H9 (cell line): ENCODE measurements at regions not wholly inside any gene's neighbourhood (a gene's known extent, or its start where the extent isn't known, plus 50 kb on each side); places are given as distances from the start of the nearest gene placed in this dataset.
A peak's percentile ranks its signal among the peaks of the same experiment; 100 is the strongest.

Experiments
- DNase-seq: peaks from one replicate; pipeline ENCODE4 v3.0.0-alpha.2; 2017
- H2AFZ ChIP-seq: one replicate; pipeline ENCODE4 v1.6.1; 2013; ENCODE audit warnings: mild to moderate bottlenecking, low read length, control low read depth, moderate library complexity
- H2AK5ac ChIP-seq: 2 replicates; pipeline ENCODE4 v1.6.1; 2013; ENCODE audit warnings: low read length, control low read depth, mixed read lengths; ENCODE audit not compliant: insufficient read length
- H2BK120ac ChIP-seq: one replicate; pipeline ENCODE4 v1.6.1; 2013; ENCODE audit warnings: low read depth, mild to moderate bottlenecking, low read length, control low read depth, inconsistent platforms; ENCODE audit not compliant: poor library complexity, severe bottlenecking
- H2BK12ac ChIP-seq: 2 replicates; pipeline ENCODE4 v1.6.1; 2013; ENCODE audit warnings: low read length, control low read depth, mixed read lengths, low read depth; ENCODE audit not compliant: insufficient read length
- H2BK15ac ChIP-seq: 2 replicates; pipeline ENCODE4 v1.6.1; 2013; ENCODE audit warnings: low read depth, low read length, control low read depth
- H2BK20ac ChIP-seq: one replicate; pipeline ENCODE4 v1.6.1; 2013; ENCODE audit warnings: low read depth, mild to moderate bottlenecking, low read length, control low read depth, inconsistent platforms; ENCODE audit not compliant: poor library complexity, severe bottlenecking
- H2BK5ac ChIP-seq: 2 replicates; pipeline ENCODE4 v1.6.1; 2013; ENCODE audit warnings: low read length, control low read depth, mixed read lengths; ENCODE audit not compliant: insufficient read length
- H3K14ac ChIP-seq: 2 replicates; pipeline ENCODE4 v1.6.1; 2013; ENCODE audit warnings: low read length, control low read depth; ENCODE audit not compliant: insufficient read depth
- H3K18ac ChIP-seq: 2 replicates; pipeline ENCODE4 v1.6.1; 2013; ENCODE audit warnings: low read depth, mild to moderate bottlenecking, mixed read lengths, low read length, control low read depth; ENCODE audit not compliant: insufficient read length
- H3K23ac ChIP-seq: 2 replicates; pipeline ENCODE4 v1.6.1; 2013; ENCODE audit warnings: low read length, control low read depth, mixed read lengths, low read depth; ENCODE audit not compliant: insufficient read length
- H3K23me2 ChIP-seq: 2 replicates; pipeline ENCODE4 v1.6.1; 2013; ENCODE audit warnings: low read depth, mild to moderate bottlenecking, mixed read lengths, low read length, control low read depth; ENCODE audit not compliant: insufficient read length, poor library complexity, severe bottlenecking
- H3K27ac ChIP-seq: 2 replicates; pipeline ENCODE4 v1.5.1; 2013; ENCODE audit warnings: low read length, control low read depth, mixed read lengths, low read depth; ENCODE audit not compliant: insufficient read length
- H3K27me3 ChIP-seq: 2 replicates; pipeline ENCODE4 v1.6.1; 2013; ENCODE audit warnings: low read length, control low read depth, inconsistent platforms; ENCODE audit not compliant: insufficient read depth
- H3K4ac ChIP-seq: 2 replicates; pipeline ENCODE4 v1.6.1; 2013; ENCODE audit warnings: low read depth, mild to moderate bottlenecking, control low read depth, inconsistent platforms, low read length, moderate library complexity
- H3K4me1 ChIP-seq: 2 replicates; pipeline ENCODE4 v1.6.1; 2013; ENCODE audit warnings: low read length, control low read depth, inconsistent platforms; ENCODE audit not compliant: insufficient read depth
- H3K4me2 ChIP-seq: 2 replicates; pipeline ENCODE4 v1.6.1; 2013; ENCODE audit warnings: low read length, control low read depth, mixed read lengths; ENCODE audit not compliant: insufficient read length, insufficient read depth
- H3K56ac ChIP-seq: 2 replicates; pipeline ENCODE4 v1.6.1; 2013; ENCODE audit warnings: low read depth, mild to moderate bottlenecking, mixed read lengths, low read length, control low read depth; ENCODE audit not compliant: insufficient read length
- H3K79me1 ChIP-seq: 2 replicates; pipeline ENCODE4 v1.6.1; 2013; ENCODE audit warnings: low read depth, mild to moderate bottlenecking, moderate library complexity, low read length, control low read depth, inconsistent platforms; ENCODE audit not compliant: insufficient read depth, poor library complexity, severe bottlenecking
- H3K79me2 ChIP-seq: 2 replicates; pipeline ENCODE4 v1.6.1; 2013; ENCODE audit warnings: low read length, control low read depth, inconsistent platforms; ENCODE audit not compliant: insufficient read depth
- H3K9ac ChIP-seq: 2 replicates; pipeline ENCODE4 v1.6.1; 2013; ENCODE audit warnings: low read length, control low read depth, mixed read lengths; ENCODE audit not compliant: insufficient read length; ENCODE audit errors: extremely low read depth
- H3K9me3 ChIP-seq: one replicate; pipeline ENCODE4 v1.6.1; 2013; ENCODE audit warnings: low read depth, low read length, inconsistent platforms; ENCODE audit not compliant: control insufficient read depth
- H3T11ph ChIP-seq: one replicate; pipeline ENCODE4 v1.6.1; 2013; ENCODE audit warnings: mild to moderate bottlenecking, low read length, control low read depth, inconsistent platforms
- H4K20me1 ChIP-seq: one replicate; pipeline ENCODE4 v1.6.1; 2013; ENCODE audit not compliant: control insufficient read depth, insufficient read length, insufficient read depth
- H4K5ac ChIP-seq: 2 replicates; pipeline ENCODE4 v1.6.1; 2013; ENCODE audit warnings: low read depth, mild to moderate bottlenecking, mixed read lengths, low read length, control low read depth; ENCODE audit not compliant: insufficient read length
- H4K8ac ChIP-seq: replicated peaks from 2 replicates; pipeline ENCODE4 v1.6.1; 2013; ENCODE audit warnings: low read length, control low read depth, mixed read lengths, low read depth; ENCODE audit not compliant: insufficient read length
- H4K91ac ChIP-seq: 2 replicates; pipeline ENCODE4 v1.6.1; 2013; ENCODE audit warnings: low read depth, mild to moderate bottlenecking, moderate library complexity, mixed read lengths, low read length, control low read depth; ENCODE audit not compliant: insufficient read length
- H3K27ac Mint-ChIP-seq, 3 experiments: 2 replicates in 2 of 3; 3 replicates in 1 of 3; pipeline ENCODE4 v1.8.0; 2020 to 2021; ENCODE audit warnings: mixed read lengths in 3 of 3, mild to moderate bottlenecking in 1 of 3, moderate library complexity in 1 of 3
- H3K27me3 Mint-ChIP-seq: 2 replicates; pipeline ENCODE4 v1.8.0; 2021; ENCODE audit warnings: low read depth, mild to moderate bottlenecking, moderate library complexity, mixed read lengths
- H3K36me3 Mint-ChIP-seq, 3 experiments: 2 replicates in 2 of 3; 3 replicates in 1 of 3; pipeline ENCODE4 v1.8.0; 2020 to 2021; ENCODE audit warnings: low read depth in 3 of 3, mixed read lengths in 3 of 3; ENCODE audit not compliant: insufficient read depth in 1 of 3
- H3K4me1 Mint-ChIP-seq, 2 experiments: 2 replicates each; pipeline ENCODE4 v1.8.0; 2020; ENCODE audit warnings: mixed read lengths in 2 of 2
- H3K4me3 Mint-ChIP-seq, 2 experiments: 2 replicates in 1 of 2; 3 replicates in 1 of 2; pipeline ENCODE4 v1.8.0; 2020 to 2021; ENCODE audit warnings: mild to moderate bottlenecking in 2 of 2, mixed read lengths in 2 of 2, moderate library complexity in 1 of 2
- H3K9me3 Mint-ChIP-seq, 2 experiments: 2 replicates in 1 of 2; 3 replicates in 1 of 2; pipeline ENCODE4 v1.8.0; 2020; ENCODE audit warnings: mild to moderate bottlenecking in 2 of 2, mixed read lengths in 2 of 2, moderate library complexity in 1 of 2
- CTCF ChIP-seq: fragments of 200-600 bp; sonication (generic); conservative IDR thresholded peaks from 3 replicates; pipeline ENCODE4 v1.8.0; 2021; ENCODE audit warnings: antibody characterized with exemption, mild to moderate bottlenecking
- WGBS: extraction: QIAGEN DNeasy Blood & Tissue Kit; methylation state at CpG from one replicate; pipeline ENCODE4 v1.1.7; 2013; ENCODE audit warnings: missing lambda C conversion rate, low lambda C conversion rate, mixed read lengths; ENCODE audit not compliant: insufficient read length; ENCODE audit errors: extremely low coverage; 5-methylcytosine and 5-hydroxymethylcytosine counted together

- Histone ChIP-seq H3K56ac (no peak overlapping the region), H3K14ac (no peak overlapping the region), H4K20me1 (no peaks in the 10 kb centered on the region), H4K91ac (no peak overlapping the region), H2BK20ac (no peak overlapping the region), H3K27ac (no peak overlapping the region), H3K9me3 (no peaks in the 10 kb centered on the region), H3K27me3 (no peaks in the 10 kb centered on the region; the same call in 1 of the 2 replicates), H3K23me2 (no peaks in the 10 kb centered on the region), H3K9ac (no peak overlapping the region), H2BK5ac (no peak overlapping the region), H2BK120ac (no peak overlapping the region), H3K79me2 (no peaks in the 10 kb centered on the region), H3K4me1 (no peaks in the 10 kb centered on the region; the same call in 1 of the 2 replicates), H2AFZ (no peak overlapping the region), H3K23ac (no peak overlapping the region), H2AK5ac (no peak overlapping the region), H3K4ac (no peak overlapping the region), H4K8ac (no peak overlapping the region), H4K5ac (no peak overlapping the region), H3K18ac (no peak overlapping the region), H2BK12ac (no peak overlapping the region), H3T11ph (no peak overlapping the region), H2BK15ac (no peak overlapping the region), H3K79me1 (no peaks in the 10 kb centered on the region), H3K4me2 (no peak overlapping the region)
- TF ChIP-seq CTCF = no peak
- Mint-ChIP-seq H3K27ac (peak overlapping the region in 1 of 3 experiments; percentile 53; a peak in 1 of 7 replicates), H3K4me3 (no peak overlapping the region), H3K9me3 (peaks cover 0 to 3% of the 10 kb centered on the region in 2 experiments; a peak in 1 of 5 replicates), H3K4me1 (peaks cover 0 to 3% of the 10 kb centered on the region in 2 experiments; a peak in 1 of 4 replicates), H3K27me3 (no peaks in the 10 kb centered on the region), H3K36me3 (no peaks in the 10 kb centered on the region)
- WGBS = no CpG with 5 or more reads among the region's 11 CpGs
- DNase-seq = no peak
These were observed 122.9 kb upstream of the GRIA4 start for GRCh38 chr11:105486929-105487328.
